H9 (cell line): ENCODE measurements at regions not wholly inside any gene's neighbourhood (a gene's known extent, or its start where the extent isn't known, plus 50 kb on each side); places are given as distances from the start of the nearest gene placed in this dataset.
A peak's percentile ranks its signal among the peaks of the same experiment; 100 is the strongest.

Experiments
- DNase-seq: peaks from one replicate; pipeline ENCODE4 v3.0.0-alpha.2; 2017
- H2AFZ ChIP-seq: one replicate; pipeline ENCODE4 v1.6.1; 2013; ENCODE audit warnings: mild to moderate bottlenecking, low read length, control low read depth, moderate library complexity
- H2AK5ac ChIP-seq: 2 replicates; pipeline ENCODE4 v1.6.1; 2013; ENCODE audit warnings: low read length, control low read depth, mixed read lengths; ENCODE audit not compliant: insufficient read length
- H2BK120ac ChIP-seq: one replicate; pipeline ENCODE4 v1.6.1; 2013; ENCODE audit warnings: low read depth, mild to moderate bottlenecking, low read length, control low read depth, inconsistent platforms; ENCODE audit not compliant: poor library complexity, severe bottlenecking
- H2BK12ac ChIP-seq: 2 replicates; pipeline ENCODE4 v1.6.1; 2013; ENCODE audit warnings: low read length, control low read depth, mixed read lengths, low read depth; ENCODE audit not compliant: insufficient read length
- H2BK15ac ChIP-seq: 2 replicates; pipeline ENCODE4 v1.6.1; 2013; ENCODE audit warnings: low read depth, low read length, control low read depth
- H2BK20ac ChIP-seq: one replicate; pipeline ENCODE4 v1.6.1; 2013; ENCODE audit warnings: low read depth, mild to moderate bottlenecking, low read length, control low read depth, inconsistent platforms; ENCODE audit not compliant: poor library complexity, severe bottlenecking
- H2BK5ac ChIP-seq: 2 replicates; pipeline ENCODE4 v1.6.1; 2013; ENCODE audit warnings: low read length, control low read depth, mixed read lengths; ENCODE audit not compliant: insufficient read length
- H3K14ac ChIP-seq: 2 replicates; pipeline ENCODE4 v1.6.1; 2013; ENCODE audit warnings: low read length, control low read depth; ENCODE audit not compliant: insufficient read depth
- H3K18ac ChIP-seq: 2 replicates; pipeline ENCODE4 v1.6.1; 2013; ENCODE audit warnings: low read depth, mild to moderate bottlenecking, mixed read lengths, low read length, control low read depth; ENCODE audit not compliant: insufficient read length
- H3K23ac ChIP-seq: 2 replicates; pipeline ENCODE4 v1.6.1; 2013; ENCODE audit warnings: low read length, control low read depth, mixed read lengths, low read depth; ENCODE audit not compliant: insufficient read length
- H3K23me2 ChIP-seq: 2 replicates; pipeline ENCODE4 v1.6.1; 2013; ENCODE audit warnings: low read depth, mild to moderate bottlenecking, mixed read lengths, low read length, control low read depth; ENCODE audit not compliant: insufficient read length, poor library complexity, severe bottlenecking
- H3K27ac ChIP-seq: 2 replicates; pipeline ENCODE4 v1.5.1; 2013; ENCODE audit warnings: low read length, control low read depth, mixed read lengths, low read depth; ENCODE audit not compliant: insufficient read length
- H3K27me3 ChIP-seq: 2 replicates; pipeline ENCODE4 v1.6.1; 2013; ENCODE audit warnings: low read length, control low read depth, inconsistent platforms; ENCODE audit not compliant: insufficient read depth
- H3K4ac ChIP-seq: 2 replicates; pipeline ENCODE4 v1.6.1; 2013; ENCODE audit warnings: low read depth, mild to moderate bottlenecking, control low read depth, inconsistent platforms, low read length, moderate library complexity
- H3K4me1 ChIP-seq: 2 replicates; pipeline ENCODE4 v1.6.1; 2013; ENCODE audit warnings: low read length, control low read depth, inconsistent platforms; ENCODE audit not compliant: insufficient read depth
- H3K4me2 ChIP-seq: 2 replicates; pipeline ENCODE4 v1.6.1; 2013; ENCODE audit warnings: low read length, control low read depth, mixed read lengths; ENCODE audit not compliant: insufficient read length, insufficient read depth
- H3K56ac ChIP-seq: 2 replicates; pipeline ENCODE4 v1.6.1; 2013; ENCODE audit warnings: low read depth, mild to moderate bottlenecking, mixed read lengths, low read length, control low read depth; ENCODE audit not compliant: insufficient read length
- H3K79me1 ChIP-seq: 2 replicates; pipeline ENCODE4 v1.6.1; 2013; ENCODE audit warnings: low read depth, mild to moderate bottlenecking, moderate library complexity, low read length, control low read depth, inconsistent platforms; ENCODE audit not compliant: insufficient read depth, poor library complexity, severe bottlenecking
- H3K79me2 ChIP-seq: 2 replicates; pipeline ENCODE4 v1.6.1; 2013; ENCODE audit warnings: low read length, control low read depth, inconsistent platforms; ENCODE audit not compliant: insufficient read depth
- H3K9ac ChIP-seq: 2 replicates; pipeline ENCODE4 v1.6.1; 2013; ENCODE audit warnings: low read length, control low read depth, mixed read lengths; ENCODE audit not compliant: insufficient read length; ENCODE audit errors: extremely low read depth
- H3K9me3 ChIP-seq: one replicate; pipeline ENCODE4 v1.6.1; 2013; ENCODE audit warnings: low read depth, low read length, inconsistent platforms; ENCODE audit not compliant: control insufficient read depth
- H3T11ph ChIP-seq: one replicate; pipeline ENCODE4 v1.6.1; 2013; ENCODE audit warnings: mild to moderate bottlenecking, low read length, control low read depth, inconsistent platforms
- H4K20me1 ChIP-seq: one replicate; pipeline ENCODE4 v1.6.1; 2013; ENCODE audit not compliant: control insufficient read depth, insufficient read length, insufficient read depth
- H4K5ac ChIP-seq: 2 replicates; pipeline ENCODE4 v1.6.1; 2013; ENCODE audit warnings: low read depth, mild to moderate bottlenecking, mixed read lengths, low read length, control low read depth; ENCODE audit not compliant: insufficient read length
- H4K8ac ChIP-seq: replicated peaks from 2 replicates; pipeline ENCODE4 v1.6.1; 2013; ENCODE audit warnings: low read length, control low read depth, mixed read lengths, low read depth; ENCODE audit not compliant: insufficient read length
- H4K91ac ChIP-seq: 2 replicates; pipeline ENCODE4 v1.6.1; 2013; ENCODE audit warnings: low read depth, mild to moderate bottlenecking, moderate library complexity, mixed read lengths, low read length, control low read depth; ENCODE audit not compliant: insufficient read length
- H3K27ac Mint-ChIP-seq, 3 experiments: 2 replicates in 2 of 3; 3 replicates in 1 of 3; pipeline ENCODE4 v1.8.0; 2020 to 2021; ENCODE audit warnings: mixed read lengths in 3 of 3, mild to moderate bottlenecking in 1 of 3, moderate library complexity in 1 of 3
- H3K27me3 Mint-ChIP-seq: 2 replicates; pipeline ENCODE4 v1.8.0; 2021; ENCODE audit warnings: low read depth, mild to moderate bottlenecking, moderate library complexity, mixed read lengths
- H3K36me3 Mint-ChIP-seq, 3 experiments: 2 replicates in 2 of 3; 3 replicates in 1 of 3; pipeline ENCODE4 v1.8.0; 2020 to 2021; ENCODE audit warnings: low read depth in 3 of 3, mixed read lengths in 3 of 3; ENCODE audit not compliant: insufficient read depth in 1 of 3
- H3K4me1 Mint-ChIP-seq, 2 experiments: 2 replicates each; pipeline ENCODE4 v1.8.0; 2020; ENCODE audit warnings: mixed read lengths in 2 of 2
- H3K4me3 Mint-ChIP-seq, 2 experiments: 2 replicates in 1 of 2; 3 replicates in 1 of 2; pipeline ENCODE4 v1.8.0; 2020 to 2021; ENCODE audit warnings: mild to moderate bottlenecking in 2 of 2, mixed read lengths in 2 of 2, moderate library complexity in 1 of 2
- H3K9me3 Mint-ChIP-seq, 2 experiments: 2 replicates in 1 of 2; 3 replicates in 1 of 2; pipeline ENCODE4 v1.8.0; 2020; ENCODE audit warnings: mild to moderate bottlenecking in 2 of 2, mixed read lengths in 2 of 2, moderate library complexity in 1 of 2
- WGBS: extraction: QIAGEN DNeasy Blood & Tissue Kit; methylation state at CpG from one replicate; pipeline ENCODE4 v1.1.7; 2013; ENCODE audit warnings: missing lambda C conversion rate, low lambda C conversion rate, mixed read lengths; ENCODE audit not compliant: insufficient read length; ENCODE audit errors: extremely low coverage; 5-methylcytosine and 5-hydroxymethylcytosine counted together
- TF ChIP-seq, protein P1 (sequence below): fragments of 200-600 bp; sonication (generic); conservative IDR thresholded peaks from 3 replicates; pipeline ENCODE4 v1.8.0; 2021; ENCODE audit warnings: antibody characterized with exemption, mild to moderate bottlenecking

DNA sequence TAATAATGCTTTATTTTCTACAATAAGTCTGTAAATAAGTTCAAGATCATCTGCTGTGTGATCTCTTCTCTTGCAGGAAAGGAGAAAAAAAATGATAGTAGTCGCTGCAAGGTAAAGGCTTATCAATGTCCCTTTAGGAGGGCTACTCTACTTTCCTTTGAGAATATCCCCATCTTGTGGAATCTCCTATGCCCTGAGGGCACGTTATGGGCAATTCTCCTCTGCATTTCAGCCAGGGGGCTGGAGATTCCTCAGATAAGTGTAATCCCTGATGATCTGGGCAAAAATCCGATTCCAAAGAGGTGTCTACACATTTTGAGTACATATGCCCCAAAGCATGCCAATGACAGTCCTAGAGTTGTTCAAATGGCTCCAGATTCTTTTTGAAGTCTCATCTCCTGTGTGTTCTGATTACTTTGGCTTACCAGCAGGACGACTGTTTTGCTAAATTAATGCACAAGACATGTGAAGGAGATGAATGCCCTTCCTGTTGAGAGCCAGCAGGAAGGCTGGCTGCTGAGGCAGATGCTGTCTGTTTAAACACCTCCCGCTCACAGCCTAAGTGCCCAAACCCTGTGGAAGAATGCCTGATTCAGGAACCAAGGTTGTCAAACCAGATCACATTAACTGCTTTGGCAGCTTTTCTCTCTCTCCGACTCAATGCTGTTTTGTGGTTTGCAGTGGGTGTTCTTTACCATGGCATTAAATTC lies 171.2 kb upstream of the COL1A2 start:
- Histone ChIP-seq H2BK15ac (no peak overlapping the region), H2BK20ac (no peak overlapping the region), H2BK12ac (no peak overlapping the region), H3K4me1 (no peaks in the 10 kb centered on the region), H3T11ph (no peak overlapping the region), H4K8ac (no peak overlapping the region), H3K9ac (no peak overlapping the region), H2AK5ac (no peak overlapping the region), H3K23ac (no peak overlapping the region), H4K20me1 (no peaks in the 10 kb centered on the region), H3K14ac (no peak overlapping the region), H2AFZ (no peak overlapping the region), H4K91ac (no peak overlapping the region), H3K27me3 (no peaks in the 10 kb centered on the region; the same call in 1 of the 2 replicates), H4K5ac (no peak overlapping the region), H3K23me2 (no peaks in the 10 kb centered on the region), H3K4me2 (peak overlapping the region; percentile 3), H3K79me2 (no peaks in the 10 kb centered on the region), H3K18ac (no peak overlapping the region), H3K56ac (no peak overlapping the region), H2BK120ac (no peak overlapping the region), H3K79me1 (no peaks in the 10 kb centered on the region), H3K9me3 (no peaks in the 10 kb centered on the region), H3K27ac (no peak overlapping the region), H3K4ac (no peak overlapping the region), H2BK5ac (no peak overlapping the region)
- Mint-ChIP-seq H3K4me1 (peaks cover 12 to 16% of the 10 kb centered on the region in 2 experiments), H3K36me3 (no peaks in the 10 kb centered on the region; a peak in 1 of 7 replicates), H3K27me3 (peaks cover 22% of the 10 kb centered on the region), H3K9me3 (no peaks in the 10 kb centered on the region), H3K4me3 (peak overlapping the region in 1 of 2 experiments; percentile 36; a peak in 3 of 5 replicates), H3K27ac (peak overlapping the region in 2 of 3 experiments; percentile 33 to 39; a peak in 2 of 7 replicates)
- DNase-seq: peak; percentile 81
- no CpG with 5 or more reads among the region's 6 CpGs for WGBS
- TF ChIP-seq, protein P1, sequence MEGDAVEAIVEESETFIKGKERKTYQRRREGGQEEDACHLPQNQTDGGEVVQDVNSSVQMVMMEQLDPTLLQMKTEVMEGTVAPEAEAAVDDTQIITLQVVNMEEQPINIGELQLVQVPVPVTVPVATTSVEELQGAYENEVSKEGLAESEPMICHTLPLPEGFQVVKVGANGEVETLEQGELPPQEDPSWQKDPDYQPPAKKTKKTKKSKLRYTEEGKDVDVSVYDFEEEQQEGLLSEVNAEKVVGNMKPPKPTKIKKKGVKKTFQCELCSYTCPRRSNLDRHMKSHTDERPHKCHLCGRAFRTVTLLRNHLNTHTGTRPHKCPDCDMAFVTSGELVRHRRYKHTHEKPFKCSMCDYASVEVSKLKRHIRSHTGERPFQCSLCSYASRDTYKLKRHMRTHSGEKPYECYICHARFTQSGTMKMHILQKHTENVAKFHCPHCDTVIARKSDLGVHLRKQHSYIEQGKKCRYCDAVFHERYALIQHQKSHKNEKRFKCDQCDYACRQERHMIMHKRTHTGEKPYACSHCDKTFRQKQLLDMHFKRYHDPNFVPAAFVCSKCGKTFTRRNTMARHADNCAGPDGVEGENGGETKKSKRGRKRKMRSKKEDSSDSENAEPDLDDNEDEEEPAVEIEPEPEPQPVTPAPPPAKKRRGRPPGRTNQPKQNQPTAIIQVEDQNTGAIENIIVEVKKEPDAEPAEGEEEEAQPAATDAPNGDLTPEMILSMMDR: peak; percentile 63
